ENCODE measurements at regions not wholly inside any gene's neighbourhood (a gene's known extent, or its start where the extent isn't known, plus 50 kb on each side); places are given as distances from the start of the nearest gene placed in this dataset.

- TF ChIP-seq FOXP2 (optimal IDR thresholded peaks at IDR 0.05; ENCODE audit: borderline replicate concordance, extremely low read depth, extremely low read length, insufficient read depth): no peak
- no peak for TF ChIP-seq REST (IDR thresholded peaks at IDR 0.05; ENCODE audit: insufficient read depth in 1 of 2, low read depth in 2 of 2, low read length in 2 of 2)
- TF ChIP-seq SIN3A (IDR thresholded peaks at IDR 0.05; ENCODE audit: borderline replicate concordance, insufficient read depth, low read length): no peak
- TF ChIP-seq TAF1 (IDR thresholded peaks at IDR 0.05; ENCODE audit: borderline replicate concordance, insufficient read depth, low read length): no peak
- no peak for TF ChIP-seq POLR2AphosphoS5 (IDR thresholded peaks at IDR 0.05; ENCODE audit: low read depth, low read length)
These were observed 634.2 kb upstream of the AUTS2 start for GRCh38 chr7:68964060-68964459.

- no peak for TF ChIP-seq POLR2AphosphoS5 (IDR thresholded peaks at IDR 0.05; ENCODE audit: low read depth, low read length)
- TF ChIP-seq FOXP2 (optimal IDR thresholded peaks at IDR 0.05; ENCODE audit: borderline replicate concordance, extremely low read depth, extremely low read length, insufficient read depth): no peak
- TF ChIP-seq REST (IDR thresholded peaks at IDR 0.05; ENCODE audit: insufficient read depth in 1 of 2, low read depth in 2 of 2, low read length in 2 of 2): no peak
- no peak for TF ChIP-seq SIN3A (IDR thresholded peaks at IDR 0.05; ENCODE audit: borderline replicate concordance, insufficient read depth, low read length)
- no peak for TF ChIP-seq TAF1 (IDR thresholded peaks at IDR 0.05; ENCODE audit: borderline replicate concordance, insufficient read depth, low read length)
These were observed 632.9 kb upstream of the AUTS2 start for GRCh38 chr7:68965351-68965750.

- TF ChIP-seq TAF1 (IDR thresholded peaks at IDR 0.05; ENCODE audit: borderline replicate concordance, insufficient read depth, low read length): no peak
- no peak for TF ChIP-seq FOXP2 (optimal IDR thresholded peaks at IDR 0.05; ENCODE audit: borderline replicate concordance, extremely low read depth, extremely low read length, insufficient read depth)
- TF ChIP-seq SIN3A (IDR thresholded peaks at IDR 0.05; ENCODE audit: borderline replicate concordance, insufficient read depth, low read length): no peak
- no peak for TF ChIP-seq POLR2AphosphoS5 (IDR thresholded peaks at IDR 0.05; ENCODE audit: low read depth, low read length)
- no peak for TF ChIP-seq REST (IDR thresholded peaks at IDR 0.05; ENCODE audit: insufficient read depth in 1 of 2, low read depth in 2 of 2, low read length in 2 of 2)
These were observed 630.7 kb upstream of the AUTS2 start for GRCh38 chr7:68967598-68967997.

- TF ChIP-seq REST (IDR thresholded peaks at IDR 0.05; ENCODE audit: insufficient read depth in 1 of 2, low read depth in 2 of 2, low read length in 2 of 2) (no peak), SIN3A (IDR thresholded peaks at IDR 0.05; ENCODE audit: borderline replicate concordance, insufficient read depth, low read length) (no peak), TAF1 (IDR thresholded peaks at IDR 0.05; ENCODE audit: borderline replicate concordance, insufficient read depth, low read length) (no peak), POLR2AphosphoS5 (IDR thresholded peaks at IDR 0.05; ENCODE audit: low read depth, low read length) (no peak), FOXP2 (optimal IDR thresholded peaks at IDR 0.05; ENCODE audit: borderline replicate concordance, extremely low read depth, extremely low read length, insufficient read depth) (no peak)
These were observed 628.7 kb upstream of the AUTS2 start for GRCh38 chr7:68969571-68969970.

Measured in PFSK-1 (cell line).